ENCODE measurements at regions not wholly inside any gene's neighbourhood (a gene's known extent, or its start where the extent isn't known, plus 50 kb on each side); places are given as distances from the start of the nearest gene placed in this dataset.

GRCh38 chr6:47162231-47162630, 120.1 kb upstream of the ADGRF1 start:
- Histone ChIP-seq H3K27ac (ENCODE audit: low read depth, low read length) (no peak overlapping the region), H3K79me2 (ENCODE audit: insufficient read depth, low read length) (no peaks in the 10 kb centered on the region), H3K9ac (ENCODE audit: low read length) (no peak overlapping the region), H3K4me2 (ENCODE audit: low read length) (no peak overlapping the region), H2AFZ (ENCODE audit: low read depth, low read length) (no peak overlapping the region), H3K36me3 (ENCODE audit: insufficient read depth, low read length) (no peaks in the 10 kb centered on the region), H4K20me1 (ENCODE audit: insufficient read depth, low read length) (no peaks in the 10 kb centered on the region), H3K9me3 (ENCODE audit: insufficient read depth, low read depth, low read length) (no peaks in the 10 kb centered on the region), H3K4me1 (ENCODE audit: insufficient read depth, low read length) (no peaks in the 10 kb centered on the region), H3K4me3 (ENCODE audit: insufficient read depth, low read depth, low read length) (no peak overlapping the region), H3K27me3 (ENCODE audit: insufficient read depth, low read length) (no peaks in the 10 kb centered on the region)
- DNase-seq (ENCODE audit: low read depth) (no peak), FAIRE-seq (no peak)
- no peaks in the 10 kb centered on the region for H3K9me3 Mint-ChIP-seq (ENCODE audit: unreplicated experiment)
- H3K27me3 Mint-ChIP-seq (ENCODE audit: low read depth, unreplicated experiment): no peaks in the 10 kb centered on the region
- TF ChIP-seq CTCF (IDR thresholded peaks at IDR 0.05; ENCODE audit: insufficient read depth, low read depth, low read length) (no peak), EZH2 (IDR thresholded peaks at IDR 0.05; ENCODE audit: insufficient read depth, low read length) (no peak)
- no peak overlapping the region for H3K4me3 Mint-ChIP-seq (ENCODE audit: unreplicated experiment)
- no peak overlapping the region for H3K27ac Mint-ChIP-seq (ENCODE audit: unreplicated experiment)
- no peaks in the 10 kb centered on the region for H3K36me3 Mint-ChIP-seq (ENCODE audit: low read depth, unreplicated experiment)
- H3K4me1 Mint-ChIP-seq (ENCODE audit: low read depth, unreplicated experiment): peaks cover 14% of the 10 kb centered on the region

- Histone ChIP-seq H3K27me3 (ENCODE audit: insufficient read depth, low read length) (no peaks in the 10 kb centered on the region), H3K9ac (ENCODE audit: low read length) (no peak overlapping the region), H3K9me3 (ENCODE audit: insufficient read depth, low read depth, low read length) (no peaks in the 10 kb centered on the region), H2AFZ (ENCODE audit: low read depth, low read length) (no peak overlapping the region), H3K4me1 (ENCODE audit: insufficient read depth, low read length) (no peaks in the 10 kb centered on the region), H3K4me3 (ENCODE audit: insufficient read depth, low read depth, low read length) (no peak overlapping the region), H3K4me2 (ENCODE audit: low read length) (no peak overlapping the region), H3K27ac (ENCODE audit: low read depth, low read length) (no peak overlapping the region), H4K20me1 (ENCODE audit: insufficient read depth, low read length) (no peaks in the 10 kb centered on the region), H3K36me3 (ENCODE audit: insufficient read depth, low read length) (no peaks in the 10 kb centered on the region), H3K79me2 (ENCODE audit: insufficient read depth, low read length) (no peaks in the 10 kb centered on the region)
- H3K4me3 Mint-ChIP-seq (ENCODE audit: unreplicated experiment): no peak overlapping the region
- no peak for DNase-seq (ENCODE audit: low read depth)
- no peak for FAIRE-seq
- H3K36me3 Mint-ChIP-seq (ENCODE audit: low read depth, unreplicated experiment): no peaks in the 10 kb centered on the region
- TF ChIP-seq CTCF (IDR thresholded peaks at IDR 0.05; ENCODE audit: insufficient read depth, low read depth, low read length): no peak
- no peak for TF ChIP-seq EZH2 (IDR thresholded peaks at IDR 0.05; ENCODE audit: insufficient read depth, low read length)
- H3K9me3 Mint-ChIP-seq (ENCODE audit: unreplicated experiment): no peaks in the 10 kb centered on the region
- no peaks in the 10 kb centered on the region for H3K27me3 Mint-ChIP-seq (ENCODE audit: low read depth, unreplicated experiment)
- H3K27ac Mint-ChIP-seq (ENCODE audit: unreplicated experiment): no peak overlapping the region
- H3K4me1 Mint-ChIP-seq (ENCODE audit: low read depth, unreplicated experiment): peaks cover 7% of the 10 kb centered on the region
Measured at GRCh38 chr6:47161176-47161687, 119.1 kb upstream of the ADGRF1 start.

GRCh38 chr6:47160702-47161101, 118.6 kb upstream of the ADGRF1 start:
- TF ChIP-seq CTCF (IDR thresholded peaks at IDR 0.05; ENCODE audit: insufficient read depth, low read depth, low read length): no peak
- TF ChIP-seq EZH2 (IDR thresholded peaks at IDR 0.05; ENCODE audit: insufficient read depth, low read length): no peak
- no peak overlapping the region for H3K27ac Mint-ChIP-seq (ENCODE audit: unreplicated experiment)
- H3K4me3 Mint-ChIP-seq (ENCODE audit: unreplicated experiment): no peak overlapping the region
- Histone ChIP-seq H3K4me3 (ENCODE audit: insufficient read depth, low read depth, low read length) (no peak overlapping the region), H3K9ac (ENCODE audit: low read length) (no peak overlapping the region), H3K27ac (ENCODE audit: low read depth, low read length) (no peak overlapping the region), H2AFZ (ENCODE audit: low read depth, low read length) (no peak overlapping the region), H3K9me3 (ENCODE audit: insufficient read depth, low read depth, low read length) (no peaks in the 10 kb centered on the region), H4K20me1 (ENCODE audit: insufficient read depth, low read length) (no peaks in the 10 kb centered on the region), H3K4me1 (ENCODE audit: insufficient read depth, low read length) (no peaks in the 10 kb centered on the region), H3K4me2 (ENCODE audit: low read length) (no peak overlapping the region), H3K27me3 (ENCODE audit: insufficient read depth, low read length) (no peaks in the 10 kb centered on the region), H3K36me3 (ENCODE audit: insufficient read depth, low read length) (no peaks in the 10 kb centered on the region), H3K79me2 (ENCODE audit: insufficient read depth, low read length) (no peaks in the 10 kb centered on the region)
- no peaks in the 10 kb centered on the region for H3K27me3 Mint-ChIP-seq (ENCODE audit: low read depth, unreplicated experiment)
- FAIRE-seq (no peak), DNase-seq (ENCODE audit: low read depth) (no peak)
- peaks cover 2% of the 10 kb centered on the region for H3K4me1 Mint-ChIP-seq (ENCODE audit: low read depth, unreplicated experiment)
- H3K9me3 Mint-ChIP-seq (ENCODE audit: unreplicated experiment): no peaks in the 10 kb centered on the region
- H3K36me3 Mint-ChIP-seq (ENCODE audit: low read depth, unreplicated experiment): no peaks in the 10 kb centered on the region

Measured in astrocyte (in vitro differentiated cells and primary cell).